Hematopoietic multipotent progenitor cell treated with erythropoietin and hydrocortisone succinate and interleukin-3 and kit ligand, for 6 days (in vitro differentiated cells): ENCODE measurements at regions not wholly inside any gene's neighbourhood (a gene's known extent, or its start where the extent isn't known, plus 50 kb on each side); places are given as distances from the start of the nearest gene placed in this dataset.
"Not testable (repeated sequence)": the region's sequence is repeated elsewhere in the genome, so short reads cannot be mapped to it uniquely, and the experiment has no call there.

Experiments used
- DNase-seq: peaks from one replicate; pipeline ENCODE4 v3.0.0-alpha.2; 2015

- no peak for DNase-seq
Observed at GRCh38 chr6:170146640-170147039, 144.2 kb downstream of the DLL1 start.

GRCh38 chr6:170146131-170146530, 144.7 kb downstream of the DLL1 start:
- DNase-seq = not testable (repeated sequence)

- not testable (repeated sequence) for DNase-seq
Observed at GRCh38 chr6:170145716-170146115, 145.2 kb downstream of the DLL1 start.

GRCh38 chr6:170145272-170145592, 145.6 kb downstream of the DLL1 start:
- DNase-seq = no peak

- DNase-seq = no peak
Observed at GRCh38 chr6:170144571-170145271, 146.2 kb downstream of the DLL1 start.

GRCh38 chr6:170143401-170144150, 147.3 kb downstream of the DLL1 start:
- DNase-seq = no peak

GRCh38 chr6:170142559-170142958, 148.3 kb downstream of the DLL1 start:
- no peak for DNase-seq

- not testable (repeated sequence) for DNase-seq
Observed at GRCh38 chr6:170141061-170141460, 149.8 kb downstream of the DLL1 start.

- DNase-seq = no peak
Observed at GRCh38 chr6:170140129-170140528, 150.7 kb downstream of the DLL1 start.

- no peak for DNase-seq
Observed at GRCh38 chr6:170139531-170139930, 151.3 kb downstream of the DLL1 start.

GRCh38 chr6:170139046-170139445, 151.8 kb downstream of the DLL1 start:
- DNase-seq = not testable (repeated sequence)

- no peak for DNase-seq
Observed at GRCh38 chr6:170137911-170138910, 152.7 kb downstream of the DLL1 start.

GRCh38 chr6:170137176-170137891, 153.5 kb downstream of the DLL1 start:
- no peak for DNase-seq

- DNase-seq = no peak
Observed at GRCh38 chr6:170136541-170137175, 154.2 kb downstream of the DLL1 start.

GRCh38 chr6:170135821-170136471, 154.9 kb downstream of the DLL1 start:
- DNase-seq = no peak

- DNase-seq = no peak
Observed at GRCh38 chr6:170135461-170135820, 155.4 kb downstream of the DLL1 start.

GRCh38 chr6:170134471-170135440, 156.1 kb downstream of the DLL1 start:
- no peak for DNase-seq

- DNase-seq = no peak
Observed at GRCh38 chr6:170134031-170134470, 156.8 kb downstream of the DLL1 start.

GRCh38 chr6:170132561-170132991, 158.3 kb downstream of the DLL1 start:
- no peak for DNase-seq

- no peak for DNase-seq
Observed at GRCh38 chr6:170132011-170132521, 158.8 kb downstream of the DLL1 start.
